ENCODE measurements at regions not wholly inside any gene's neighbourhood (a gene's known extent, or its start where the extent isn't known, plus 50 kb on each side); places are given as distances from the start of the nearest gene placed in this dataset.

DNA sequence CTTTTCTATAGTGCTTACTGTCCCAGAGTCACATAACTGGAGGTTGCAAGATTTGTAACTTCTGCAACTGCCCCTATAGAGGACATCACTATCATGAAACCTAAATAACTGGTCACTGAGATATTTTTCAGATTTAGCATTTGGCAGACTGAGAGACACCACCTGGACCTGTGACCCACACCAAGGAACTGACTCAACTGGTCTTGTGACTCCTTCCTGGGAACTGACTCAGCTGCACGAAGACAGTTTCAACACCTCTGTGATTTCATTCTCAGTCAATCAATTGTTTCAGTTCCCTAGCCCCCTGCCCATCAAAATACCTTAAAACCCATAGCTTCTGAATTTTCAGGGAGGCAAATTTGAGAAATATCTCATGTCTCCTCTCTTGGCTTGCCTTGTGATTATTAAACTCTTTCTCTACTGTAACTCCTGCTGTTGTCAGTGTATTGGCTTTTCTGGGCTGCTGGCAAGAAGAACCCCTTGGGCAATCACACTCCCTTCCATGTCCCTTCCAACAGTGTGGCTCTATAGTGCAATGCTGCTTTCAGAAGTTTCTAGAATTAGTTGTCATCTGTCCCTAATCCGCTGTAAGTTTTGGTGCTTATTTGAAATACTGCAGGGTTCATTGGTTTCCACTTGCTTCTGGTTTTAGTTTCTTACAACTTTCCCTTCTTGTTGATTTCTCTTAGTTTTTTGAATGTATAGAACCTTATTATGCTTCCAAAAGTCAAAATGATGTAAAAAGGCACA is 127.8 kb upstream of the ADCY1 start:
- H3K27ac ChIP-seq, result peak overlapping the region; percentile 75
- peak; percentile 80 for DNase-seq (ENCODE audit: low read depth, low spot score)

DNA sequence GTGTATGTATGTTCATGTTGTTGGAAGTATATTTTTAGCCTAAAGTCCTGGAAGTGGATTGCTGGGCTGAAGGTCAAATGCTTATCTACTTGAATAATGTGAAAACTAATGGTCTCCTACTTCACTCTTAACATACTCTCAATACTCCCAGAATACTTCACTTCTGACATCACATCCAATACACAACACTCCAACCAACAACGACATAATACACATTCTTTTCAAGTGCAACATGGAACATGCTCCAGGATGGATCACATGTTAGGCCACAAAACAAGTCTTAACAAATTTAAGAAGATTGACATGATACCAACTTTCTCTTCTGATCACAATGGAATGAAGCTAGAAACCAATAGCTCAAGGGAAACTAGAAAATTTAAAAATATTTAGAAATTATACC is 126.9 kb upstream of the ADCY1 start:
- H3K27ac ChIP-seq, result peak overlapping the region; percentile 75
- peak; percentile 60 for DNase-seq (ENCODE audit: low read depth, low spot score)

GRCh38 chr7:45450571-45451204 is 123.5 kb upstream of the ADCY1 start:
- no peak for DNase-seq (ENCODE audit: low read depth, low spot score)
- H3K27ac ChIP-seq, result peak overlapping the region; percentile 43

DNA sequence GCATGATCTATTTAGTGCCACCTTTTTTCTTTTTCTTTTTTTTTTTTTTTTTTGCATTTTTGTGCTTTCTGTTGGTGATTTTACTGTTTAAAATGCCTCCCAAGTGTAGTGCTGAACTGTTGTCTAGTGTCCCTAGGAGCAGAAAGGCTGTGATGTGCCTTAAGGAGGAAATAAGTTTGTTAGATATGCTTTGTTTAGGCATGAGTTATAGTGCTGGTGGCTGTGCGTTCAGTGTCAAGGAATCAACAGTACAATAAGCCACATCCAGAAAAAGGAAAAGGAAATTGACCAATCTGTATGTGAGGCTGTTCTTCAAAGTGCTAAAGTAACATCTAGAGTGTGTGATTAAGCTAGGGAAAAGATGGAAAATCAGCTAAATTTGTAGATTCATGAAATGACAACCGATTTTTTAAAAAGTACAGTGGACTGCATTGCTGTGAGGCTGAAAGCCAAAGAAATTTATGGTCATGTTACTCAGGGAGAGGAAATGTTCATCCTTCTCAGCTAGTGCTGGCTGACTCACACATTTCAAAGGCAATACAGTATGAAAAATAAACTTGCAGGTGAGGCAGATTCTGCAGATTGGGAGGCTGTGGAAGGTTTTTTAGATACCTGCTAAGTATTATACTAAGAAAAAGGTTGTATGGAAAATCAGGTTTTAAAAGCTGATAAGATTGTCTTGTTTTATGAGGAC is 122.7 kb upstream of the ADCY1 start:
- peak overlapping the region; percentile 43 for H3K27ac ChIP-seq
- DNase-seq (ENCODE audit: low read depth, low spot score), result peak; percentile 8

DNA sequence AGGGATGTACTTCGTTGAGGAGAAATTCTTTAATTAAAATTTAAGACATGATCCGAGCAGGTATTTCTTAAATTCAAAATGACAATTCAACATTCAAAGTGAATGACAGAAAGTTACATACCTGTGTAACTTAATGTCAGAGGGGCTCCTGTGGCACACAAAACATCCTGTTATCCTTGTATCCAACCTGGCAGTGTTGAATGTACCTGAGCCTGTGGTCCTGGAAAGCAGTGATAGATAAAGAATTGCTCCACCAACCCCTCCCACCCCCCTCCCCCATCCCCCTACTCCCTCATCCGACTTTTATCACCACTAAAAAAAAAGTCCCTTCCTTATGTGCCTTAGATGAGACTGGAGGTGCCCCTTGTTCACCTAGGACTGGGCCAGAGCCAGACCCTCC is 119.4 kb upstream of the ADCY1 start:
- H3K27ac ChIP-seq, result no peak overlapping the region
- no peak for DNase-seq (ENCODE audit: low read depth, low spot score)

- no peak overlapping the region for H3K27ac ChIP-seq
- DNase-seq (ENCODE audit: low read depth, low spot score), result no peak
Observed at GRCh38 chr7:45455662-45456061, 118.5 kb upstream of the ADCY1 start.

- H3K27ac ChIP-seq, result no peak overlapping the region
- no peak for DNase-seq (ENCODE audit: low read depth, low spot score)
Observed at GRCh38 chr7:45456105-45456504, 118.1 kb upstream of the ADCY1 start.

DNA sequence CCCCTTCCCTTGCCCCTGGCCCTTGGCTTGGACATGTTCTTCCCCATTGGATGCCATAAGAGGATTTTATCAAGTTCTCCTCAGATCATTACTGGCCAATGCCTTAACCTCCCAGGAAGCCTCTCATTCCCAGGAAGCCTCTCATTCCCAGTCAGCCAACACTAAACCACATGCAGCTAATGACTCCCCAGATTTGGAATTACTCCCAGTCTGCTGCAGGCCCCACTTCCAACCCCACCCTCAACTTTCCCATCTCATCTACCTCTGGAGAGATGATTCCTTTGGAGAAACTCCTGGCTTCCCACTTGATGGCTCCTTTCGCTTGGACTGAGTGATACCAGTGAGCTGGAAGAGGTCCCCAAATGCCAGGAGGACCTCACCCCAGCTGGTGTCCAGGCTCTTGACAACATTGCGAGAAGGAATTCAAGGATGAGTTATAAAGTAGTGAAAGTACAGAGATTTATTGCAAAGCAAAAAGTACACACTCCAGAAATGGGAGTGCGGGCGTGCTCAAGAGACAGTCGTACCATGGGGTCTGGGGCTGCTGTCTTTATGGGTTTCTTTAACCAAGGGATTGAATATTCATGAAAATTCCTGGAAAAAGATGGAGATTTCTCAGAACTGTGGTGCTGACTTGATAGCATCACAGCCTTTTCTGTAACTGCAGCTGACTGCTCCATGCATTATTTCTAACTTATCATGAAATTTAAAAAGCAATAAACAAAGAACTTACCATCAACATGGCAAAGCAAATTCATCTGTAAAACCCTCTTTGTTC is 117.2 kb upstream of the ADCY1 start:
- no peak for DNase-seq (ENCODE audit: low read depth, low spot score)
- H3K27ac ChIP-seq, result no peak overlapping the region

DNA sequence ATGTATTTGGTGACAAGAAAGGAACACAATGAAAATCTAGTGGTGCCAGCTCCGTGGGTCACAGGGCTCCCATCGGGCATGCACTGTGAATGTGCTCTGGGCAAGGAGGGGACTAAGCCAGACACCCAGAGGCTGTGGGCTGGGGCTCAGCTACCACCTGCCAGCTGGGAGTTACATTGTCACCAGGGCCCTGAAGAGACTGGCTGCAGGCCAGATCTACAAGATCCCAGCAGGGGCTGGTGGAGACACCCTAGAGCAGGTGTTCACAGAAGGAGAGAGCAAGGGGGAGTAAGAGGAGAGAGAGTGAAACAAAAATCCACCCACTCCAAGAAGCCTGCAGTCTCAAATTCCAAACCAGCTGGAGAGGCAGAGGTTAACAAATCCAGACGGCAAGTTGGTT is 116.6 kb upstream of the ADCY1 start:
- no peak for DNase-seq (ENCODE audit: low read depth, low spot score)
- H3K27ac ChIP-seq, result no peak overlapping the region

DNA sequence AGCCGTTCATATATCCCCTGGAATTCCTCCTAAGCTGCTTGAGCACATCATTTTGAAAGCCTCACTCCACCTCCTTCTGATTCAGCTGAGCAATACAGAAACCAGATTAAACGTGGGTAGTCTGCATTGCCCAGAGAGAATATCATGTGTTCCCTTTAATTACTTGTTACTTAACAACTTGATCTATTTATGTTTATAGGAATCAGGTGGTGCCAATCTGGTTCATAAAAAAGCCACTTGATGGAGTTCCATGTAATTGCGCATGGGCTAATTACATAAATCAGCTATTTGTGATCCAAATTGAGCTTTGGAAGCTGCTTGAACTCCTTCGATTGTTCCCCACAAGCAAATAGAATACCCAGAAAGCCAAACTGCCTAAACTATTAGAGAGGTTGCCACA is 114.7 kb upstream of the ADCY1 start:
- no peak for DNase-seq (ENCODE audit: low read depth, low spot score)
- no peak overlapping the region for H3K27ac ChIP-seq

DNA sequence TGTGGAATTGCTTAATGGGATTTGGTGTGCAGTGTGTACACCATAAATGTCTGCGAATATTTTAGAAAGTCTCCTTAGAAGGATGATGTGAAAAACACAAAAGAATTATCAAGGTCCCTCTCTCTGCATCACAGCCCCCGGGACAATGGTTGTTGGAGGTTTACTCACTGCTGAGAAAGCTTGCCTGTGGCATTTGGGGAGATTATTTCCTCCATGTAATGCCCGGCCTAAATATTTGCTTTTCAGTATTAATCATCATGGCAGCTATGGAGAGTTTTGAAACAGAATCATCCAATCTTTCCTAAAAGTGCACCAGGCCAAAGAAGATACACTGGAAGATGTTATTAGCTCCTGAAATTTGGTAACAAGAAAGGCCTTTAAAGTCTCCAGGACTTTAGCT is 113.8 kb upstream of the ADCY1 start:
- no peak for DNase-seq (ENCODE audit: low read depth, low spot score)
- no peak overlapping the region for H3K27ac ChIP-seq

DNA sequence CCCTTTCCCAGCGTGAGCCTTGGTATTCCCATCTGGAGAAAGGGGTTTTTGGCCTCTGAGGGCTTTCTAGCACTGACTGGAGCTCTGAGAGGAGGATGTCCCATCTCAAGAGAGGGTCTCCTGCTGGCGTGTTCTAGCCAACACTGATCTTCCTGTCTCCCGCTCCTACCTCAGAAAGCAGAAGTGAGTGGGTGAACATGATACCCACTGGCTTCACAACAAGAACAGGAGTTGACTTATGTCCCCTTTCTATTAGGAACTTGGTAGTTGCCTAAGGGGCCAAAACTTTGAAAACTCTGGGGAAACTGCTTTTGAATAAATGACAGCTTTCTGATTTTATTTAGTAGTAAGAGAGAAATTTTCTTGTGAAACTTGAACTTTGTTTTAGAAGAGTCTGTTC is 113.1 kb upstream of the ADCY1 start:
- no peak overlapping the region for H3K27ac ChIP-seq
- no peak for DNase-seq (ENCODE audit: low read depth, low spot score)

- DNase-seq (ENCODE audit: low read depth, low spot score), result no peak
- no peak overlapping the region for H3K27ac ChIP-seq
Observed at GRCh38 chr7:45469103-45469502, 105.1 kb upstream of the ADCY1 start.

- DNase-seq (ENCODE audit: low read depth, low spot score), result no peak
Observed at GRCh38 chr7:45470031-45470430, 104.1 kb upstream of the ADCY1 start.

GRCh38 chr7:45479781-45480180 is 94.4 kb upstream of the ADCY1 start:
- DNase-seq (ENCODE audit: low read depth, low spot score), result no peak
- no peak overlapping the region for H3K27ac ChIP-seq

More at GRCh38 chr7:45470031-45470430, 104.1 kb upstream of the ADCY1 start:
- no peak overlapping the region for H3K27ac ChIP-seq

DNA sequence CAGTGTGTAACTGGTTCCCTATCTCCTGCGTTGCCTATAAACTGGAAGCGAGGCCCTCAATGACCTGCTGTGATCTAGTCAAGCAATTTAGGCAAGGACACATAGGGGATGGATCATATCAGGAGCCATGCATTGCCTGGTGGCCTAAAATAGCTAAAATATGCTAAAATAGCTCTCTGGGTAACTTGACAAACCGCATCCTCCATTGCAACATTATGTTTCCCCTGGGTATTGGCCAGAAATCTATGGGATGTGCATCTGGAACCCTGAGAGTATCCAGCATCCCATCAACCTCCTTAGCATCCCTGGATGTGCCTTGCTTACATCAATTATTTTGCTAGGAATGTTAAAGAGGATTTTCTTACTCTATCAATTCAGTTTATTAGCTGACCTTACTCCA is 91.7 kb upstream of the ADCY1 start:
- no peak overlapping the region for H3K27ac ChIP-seq
- no peak for DNase-seq (ENCODE audit: low read depth, low spot score)

DNA sequence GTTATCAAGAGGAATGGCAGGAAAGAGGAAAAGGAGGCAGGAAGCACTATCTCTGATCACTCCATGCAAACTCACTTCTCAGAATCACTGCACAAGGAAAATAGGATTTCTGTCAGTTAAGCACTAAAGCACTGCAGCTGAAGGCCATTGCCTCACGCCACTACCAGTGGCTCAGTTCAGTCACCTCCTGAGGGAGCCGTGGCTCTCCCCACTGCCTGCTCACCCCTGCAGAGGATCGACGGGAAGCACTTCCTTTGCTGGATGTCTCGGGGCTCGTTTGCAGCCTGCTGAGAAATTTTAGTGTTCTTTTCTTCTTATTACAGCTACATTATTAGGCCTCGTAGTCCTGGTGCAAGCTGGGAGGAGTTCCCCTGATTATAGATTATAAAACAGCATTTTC is 90.1 kb upstream of the ADCY1 start:
- H3K27ac ChIP-seq, result no peak overlapping the region
- DNase-seq (ENCODE audit: low read depth, low spot score), result no peak

- no peak overlapping the region for H3K27ac ChIP-seq
- DNase-seq (ENCODE audit: low read depth, low spot score), result no peak
Observed at GRCh38 chr7:45486575-45486974, 87.6 kb upstream of the ADCY1 start.

DNA sequence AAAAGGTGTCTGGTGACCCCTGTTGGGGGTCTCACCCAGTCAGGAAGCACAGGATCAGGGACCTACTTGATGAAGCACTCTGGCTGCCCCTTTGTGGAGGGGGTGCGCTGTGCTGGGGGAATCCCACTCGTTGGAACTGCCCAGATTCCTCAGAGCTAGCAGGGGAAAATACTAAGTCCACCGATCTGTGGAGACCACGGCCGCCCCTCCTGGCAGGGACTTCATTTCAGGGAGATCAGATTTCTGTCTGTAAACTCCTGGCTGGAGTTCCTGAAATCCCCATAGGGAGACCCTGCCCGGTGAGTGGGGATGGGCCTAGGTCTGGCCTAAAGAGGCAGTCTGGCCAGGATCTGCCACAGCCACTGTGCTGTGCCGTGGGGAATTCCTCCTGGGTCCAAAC is 79.3 kb upstream of the ADCY1 start:
- no peak for DNase-seq (ENCODE audit: low read depth, low spot score)
- H3K27ac ChIP-seq, result no peak overlapping the region

DNA sequence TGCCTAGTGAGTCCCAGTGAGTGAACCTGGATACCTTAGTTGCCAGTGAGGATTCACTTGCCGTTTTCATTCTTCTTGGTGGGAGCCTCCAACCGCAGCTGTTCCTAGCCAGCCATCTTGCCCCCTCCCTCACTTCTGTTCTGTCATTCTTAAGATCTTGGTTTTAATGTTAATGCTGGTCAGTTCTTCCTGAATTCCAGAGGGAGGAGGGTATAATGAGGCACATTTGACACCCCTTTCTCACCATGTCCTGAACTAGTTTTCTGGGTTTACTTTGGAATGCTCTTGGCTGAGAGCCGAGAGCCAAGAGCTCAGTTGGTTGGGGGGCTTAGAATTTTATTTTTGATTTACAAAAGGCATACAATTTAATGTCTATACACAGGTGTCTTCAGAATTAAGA is 78.5 kb upstream of the ADCY1 start:
- no peak for DNase-seq (ENCODE audit: low read depth, low spot score)
- no peak overlapping the region for H3K27ac ChIP-seq

DNA sequence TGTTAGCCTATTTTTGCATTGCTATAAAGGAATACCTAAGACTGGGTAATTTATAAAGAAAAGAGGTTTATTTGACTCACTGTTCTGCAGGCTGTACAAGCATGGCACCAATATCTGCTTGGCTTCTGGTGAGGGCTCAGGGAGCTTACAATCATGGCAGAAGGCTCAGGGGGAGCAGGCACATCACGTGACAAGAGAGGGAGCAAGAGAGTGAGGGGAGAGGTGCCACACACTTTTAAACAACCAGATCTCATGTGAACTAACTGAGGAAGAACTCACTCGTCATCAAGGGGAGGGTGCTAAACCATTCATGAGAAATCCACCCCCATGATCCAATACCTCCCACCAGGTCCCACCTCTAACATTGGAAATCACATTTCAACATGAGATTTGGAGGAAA is 73.9 kb upstream of the ADCY1 start:
- no peak for DNase-seq (ENCODE audit: low read depth, low spot score)
- no peak overlapping the region for H3K27ac ChIP-seq

Measured in epithelial cell of prostate (primary cell).